Stimulated activated naive B cell treated with anti-CD40 and anti-IgM and Interleukin-4, amounts not matched to agents 10 μg/mL and 1 μg/mL and 100 μg/mL, for 72 hours (primary cell): ENCODE measurements at regions not wholly inside any gene's neighbourhood (a gene's known extent, or its start where the extent isn't known, plus 50 kb on each side); places are given as distances from the start of the nearest gene placed in this dataset.

Source experiments
- ATAC-seq, 2 donors: fragments of 150-1000 bp; cut with Tn5 transposase; replicated peaks; 2 replicates each; pipeline ENCODE4 v1.10.0; 2021; ENCODE audit warnings: moderate library complexity in 1 of 2
- DNase-seq: peaks from one replicate; pipeline ENCODE4 v3.0.0; 2021
- H3K27ac Mint-ChIP-seq: one replicate; pipeline ENCODE4 v1.8.0; 2022; ENCODE audit warnings: mild to moderate bottlenecking, mixed read lengths
- H3K27me3 Mint-ChIP-seq, 2 donors: one replicate each; pipeline ENCODE4 v1.8.0; 2022; ENCODE audit warnings: mixed read lengths in 2 of 2
- H3K36me3 Mint-ChIP-seq, 2 donors: one replicate each; pipeline ENCODE4 v1.8.0; 2022; ENCODE audit warnings: mixed read lengths in 2 of 2, mild to moderate bottlenecking in 1 of 2
- H3K4me1 Mint-ChIP-seq, 2 donors: one replicate each; pipeline ENCODE4 v1.8.0; 2022; ENCODE audit warnings: mixed read lengths in 2 of 2, mild to moderate bottlenecking in 1 of 2
- H3K4me3 Mint-ChIP-seq, 2 donors: one replicate each; pipeline ENCODE4 v1.8.0; 2022; ENCODE audit warnings: mild to moderate bottlenecking in 2 of 2, mixed read lengths in 2 of 2, moderate library complexity in 1 of 2
- H3K9me3 Mint-ChIP-seq, 2 donors: one replicate each; pipeline ENCODE4 v1.8.0; 2022; ENCODE audit warnings: mixed read lengths in 2 of 2, mild to moderate bottlenecking in 1 of 2

DNA sequence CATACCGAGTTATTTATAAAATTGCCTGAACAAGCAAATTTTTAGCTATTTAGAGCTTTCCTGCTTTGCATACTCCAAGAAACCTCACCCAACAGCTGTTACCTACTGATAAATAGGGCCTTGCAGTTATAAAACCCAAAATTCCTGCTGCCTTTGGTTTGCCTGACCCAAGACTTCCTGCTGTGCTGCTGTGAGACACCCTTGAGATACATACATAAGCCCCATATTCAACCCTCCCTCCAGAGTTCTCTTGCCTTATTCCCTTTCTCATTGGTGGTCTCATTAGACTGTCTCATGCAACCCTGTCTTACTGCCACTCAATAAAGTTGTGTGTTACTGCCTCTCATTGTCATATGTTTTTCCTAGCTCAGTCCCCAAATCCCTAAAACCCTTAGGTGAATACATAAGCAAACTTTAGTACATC is 677.6 kb downstream of the UQCRFS1 start:
- Mint-ChIP-seq H3K9me3 (peaks cover 4 to 10% of the 10 kb centered on the region in 2 donors), H3K27me3 (no peaks in the 10 kb centered on the region), H3K4me1 (no peaks in the 10 kb centered on the region), H3K36me3 (no peaks in the 10 kb centered on the region), H3K27ac (no peak overlapping the region), H3K4me3 (no peak overlapping the region)
- DNase-seq (no peak), ATAC-seq (no peak)

DNA sequence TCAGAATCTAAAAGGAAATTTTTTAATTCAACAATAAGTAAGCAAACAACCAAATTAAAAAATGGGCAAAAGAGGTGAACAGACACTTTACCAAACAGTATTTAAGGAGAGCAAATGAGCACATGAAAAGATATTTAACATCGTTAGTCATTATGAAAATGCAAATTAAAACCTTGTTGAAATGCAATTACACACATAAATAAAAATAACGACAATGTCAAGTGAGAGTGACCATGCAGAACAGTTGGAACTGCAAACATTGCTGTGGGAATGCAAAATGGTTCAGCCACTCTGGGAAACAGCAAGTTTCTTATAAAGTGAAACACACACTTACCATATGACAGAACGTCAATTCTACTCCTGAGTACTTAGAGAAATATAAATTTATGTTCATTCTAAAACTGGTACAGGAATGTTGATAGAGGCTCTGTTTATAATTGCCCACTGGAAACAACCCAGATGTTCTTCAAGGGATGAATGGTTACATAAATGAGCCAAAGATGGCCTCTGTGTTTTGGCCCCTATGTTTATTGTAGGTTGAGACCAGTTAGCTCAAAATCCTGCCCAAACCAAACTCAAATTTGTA is 678.1 kb downstream of the UQCRFS1 start:
- Mint-ChIP-seq H3K4me3 (no peak overlapping the region), H3K4me1 (no peaks in the 10 kb centered on the region), H3K9me3 (peaks cover 4 to 10% of the 10 kb centered on the region in 2 donors), H3K27ac (no peak overlapping the region), H3K36me3 (no peaks in the 10 kb centered on the region), H3K27me3 (no peaks in the 10 kb centered on the region)
- DNase-seq (no peak), ATAC-seq (no peak)

DNA sequence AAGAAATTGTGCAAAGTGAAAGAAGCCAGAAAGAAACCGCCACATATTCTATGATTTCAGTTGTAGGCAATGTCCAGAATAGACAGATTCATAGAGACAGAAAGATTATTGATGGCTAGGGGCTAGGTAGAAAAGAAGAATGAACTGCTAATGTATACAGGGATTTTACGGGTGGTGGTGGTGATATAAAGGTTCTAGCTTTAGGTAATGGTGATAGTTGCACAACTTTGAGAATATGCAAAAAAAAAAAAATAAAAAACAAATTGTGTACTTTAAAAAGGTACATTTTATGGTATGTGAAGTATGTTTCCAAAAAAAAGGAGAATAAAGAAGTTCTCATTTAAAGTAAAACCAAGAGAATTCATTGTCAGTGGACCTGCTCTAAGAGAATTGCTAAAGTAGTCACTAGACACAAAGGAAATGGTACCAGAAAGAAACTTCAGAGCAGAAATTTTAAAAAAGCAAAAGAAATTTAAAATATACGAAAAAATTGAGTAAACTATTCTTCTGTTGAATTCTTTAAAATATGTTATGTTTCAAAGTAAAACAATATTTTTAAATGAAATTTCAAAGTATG is 680.1 kb downstream of the UQCRFS1 start:
- Mint-ChIP-seq H3K27ac (no peak overlapping the region), H3K4me1 (no peaks in the 10 kb centered on the region), H3K36me3 (no peaks in the 10 kb centered on the region), H3K4me3 (no peak overlapping the region), H3K27me3 (no peaks in the 10 kb centered on the region), H3K9me3 (peaks cover 3 to 7% of the 10 kb centered on the region in 2 donors)
- ATAC-seq = no peak
- DNase-seq = no peak

DNA sequence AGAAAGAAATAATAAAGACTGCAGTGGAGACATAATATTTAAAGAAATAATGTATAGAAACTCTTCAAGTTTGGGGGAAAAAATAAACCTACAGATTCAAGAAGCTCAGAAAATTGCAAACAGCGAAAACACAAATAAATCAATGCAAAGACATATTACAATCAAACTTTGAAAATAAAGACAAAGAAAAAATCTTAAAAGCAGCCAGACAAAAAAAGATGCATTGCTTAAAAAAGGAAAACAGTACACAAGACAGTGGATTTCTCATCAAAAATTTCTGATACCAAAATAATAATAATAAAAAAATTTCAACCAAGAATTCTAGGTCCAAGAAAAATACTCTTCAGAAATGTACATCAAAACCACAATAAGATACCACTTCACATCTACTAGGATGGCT is 681.0 kb downstream of the UQCRFS1 start:
- DNase-seq = no peak
- no peaks in the 10 kb centered on the region for H3K36me3 Mint-ChIP-seq
- H3K9me3 Mint-ChIP-seq = peaks cover 2 to 5% of the 10 kb centered on the region in 2 donors
- H3K27ac Mint-ChIP-seq = no peak overlapping the region
- no peaks in the 10 kb centered on the region for H3K27me3 Mint-ChIP-seq
- H3K4me3 Mint-ChIP-seq = no peak overlapping the region
- ATAC-seq = no peak
- H3K4me1 Mint-ChIP-seq = no peaks in the 10 kb centered on the region

DNA sequence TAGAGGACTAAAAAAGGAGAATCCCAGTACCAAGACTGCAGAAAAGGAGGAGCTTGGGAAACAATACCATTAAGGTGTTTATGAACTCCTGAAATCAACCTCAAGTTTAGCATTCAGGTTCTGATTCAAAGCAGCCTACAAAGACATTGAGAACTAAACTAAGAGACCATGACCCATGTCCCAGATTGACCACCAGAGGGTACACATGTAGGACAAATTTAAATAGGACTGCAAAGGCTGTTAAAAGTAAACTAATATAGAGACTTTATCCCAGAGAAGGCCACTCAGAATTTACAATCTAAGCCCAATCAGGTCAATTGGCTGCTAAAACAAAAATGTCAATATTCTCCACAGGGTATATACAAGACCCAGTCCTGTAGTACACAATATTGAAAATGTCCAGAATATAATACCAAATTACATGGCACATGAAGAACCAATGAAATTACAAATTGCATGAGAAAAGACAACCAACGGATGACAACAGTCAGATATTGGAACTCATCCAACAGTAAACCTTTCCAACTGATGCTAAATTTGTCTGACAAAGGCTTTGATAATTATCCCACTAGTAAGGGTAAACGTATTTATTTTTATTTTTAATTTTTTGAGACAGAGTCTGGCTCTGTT is 682.4 kb downstream of the UQCRFS1 start:
- no peaks in the 10 kb centered on the region for H3K27me3 Mint-ChIP-seq
- DNase-seq (no peak), ATAC-seq (no peak)
- no peaks in the 10 kb centered on the region for H3K36me3 Mint-ChIP-seq
- H3K4me1 Mint-ChIP-seq = no peaks in the 10 kb centered on the region
- H3K4me3 Mint-ChIP-seq = no peak overlapping the region
- H3K27ac Mint-ChIP-seq = no peak overlapping the region
- H3K9me3 Mint-ChIP-seq = peaks cover 2 to 5% of the 10 kb centered on the region in 2 donors

DNA sequence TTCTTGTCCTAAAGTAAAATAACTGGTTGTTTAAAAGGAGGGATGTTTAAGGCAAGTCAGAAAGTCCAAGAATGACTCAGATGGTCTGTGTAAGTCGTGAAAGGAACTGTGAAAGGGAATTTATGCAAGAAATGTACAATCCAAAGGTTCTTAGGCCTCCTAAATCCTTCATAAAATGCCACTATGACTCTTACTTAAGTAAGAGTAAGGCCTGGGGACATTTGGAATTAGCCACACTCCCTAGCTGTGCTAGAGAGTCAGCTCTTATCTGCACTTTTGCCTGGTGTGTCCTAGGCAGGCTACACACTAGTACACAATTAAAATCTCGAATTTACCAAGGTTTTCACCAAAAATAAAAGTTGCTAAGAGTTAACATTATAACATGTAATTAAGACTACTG is 686.9 kb downstream of the UQCRFS1 start:
- Mint-ChIP-seq H3K4me1 (no peaks in the 10 kb centered on the region), H3K4me3 (no peak overlapping the region), H3K27me3 (no peaks in the 10 kb centered on the region), H3K9me3 (no peaks in the 10 kb centered on the region), H3K36me3 (no peaks in the 10 kb centered on the region), H3K27ac (no peak overlapping the region)
- no peak for ATAC-seq
- DNase-seq = no peak

DNA sequence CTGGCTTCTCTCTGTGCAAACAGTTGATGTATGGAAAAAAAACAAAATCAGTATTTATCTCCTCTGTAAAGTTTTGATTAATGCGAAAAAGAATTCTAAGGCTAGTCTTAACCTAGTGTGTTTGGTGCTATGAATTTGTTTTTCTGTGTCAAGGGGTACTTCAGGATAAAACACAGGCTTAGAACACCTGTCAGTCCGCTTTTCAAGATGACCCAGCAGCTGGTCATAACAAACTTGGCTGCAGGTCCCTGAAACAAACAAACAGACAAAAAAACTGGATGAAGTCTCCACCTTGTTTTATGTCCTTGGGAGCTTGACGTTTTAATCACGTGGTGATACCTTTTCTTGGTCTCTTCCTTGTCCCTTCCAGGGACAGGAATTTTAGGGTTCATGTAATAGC is 689.3 kb downstream of the UQCRFS1 start:
- H3K4me3 Mint-ChIP-seq = no peak overlapping the region
- H3K36me3 Mint-ChIP-seq = no peaks in the 10 kb centered on the region
- H3K9me3 Mint-ChIP-seq = no peaks in the 10 kb centered on the region
- ATAC-seq = no peak
- no peaks in the 10 kb centered on the region for H3K27me3 Mint-ChIP-seq
- no peak for DNase-seq
- H3K27ac Mint-ChIP-seq = no peak overlapping the region
- H3K4me1 Mint-ChIP-seq = no peaks in the 10 kb centered on the region

DNA sequence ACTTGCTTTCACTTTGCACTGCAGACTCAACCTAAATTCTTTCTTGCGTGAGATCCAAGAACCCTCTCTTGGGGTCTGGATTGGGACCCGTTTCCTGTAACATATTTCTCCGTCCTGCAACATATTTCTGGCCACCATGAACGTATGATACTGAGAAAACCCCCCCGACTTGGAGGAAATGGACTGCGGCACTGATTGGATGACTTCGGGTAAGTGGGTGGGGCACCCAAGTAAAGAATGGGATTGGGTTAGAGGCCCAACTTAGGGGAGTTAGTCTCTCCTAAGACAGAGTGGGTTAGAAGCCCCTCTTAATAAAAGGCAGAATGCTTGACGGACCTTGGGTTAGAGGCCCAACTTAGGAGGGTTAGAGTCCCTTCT is 690.4 kb downstream of the UQCRFS1 start:
- no peaks in the 10 kb centered on the region for H3K9me3 Mint-ChIP-seq
- ATAC-seq = no peak
- H3K27me3 Mint-ChIP-seq = no peaks in the 10 kb centered on the region
- DNase-seq = no peak
- H3K4me3 Mint-ChIP-seq = no peak overlapping the region
- H3K4me1 Mint-ChIP-seq = no peaks in the 10 kb centered on the region
- no peaks in the 10 kb centered on the region for H3K36me3 Mint-ChIP-seq
- H3K27ac Mint-ChIP-seq = no peak overlapping the region

DNA sequence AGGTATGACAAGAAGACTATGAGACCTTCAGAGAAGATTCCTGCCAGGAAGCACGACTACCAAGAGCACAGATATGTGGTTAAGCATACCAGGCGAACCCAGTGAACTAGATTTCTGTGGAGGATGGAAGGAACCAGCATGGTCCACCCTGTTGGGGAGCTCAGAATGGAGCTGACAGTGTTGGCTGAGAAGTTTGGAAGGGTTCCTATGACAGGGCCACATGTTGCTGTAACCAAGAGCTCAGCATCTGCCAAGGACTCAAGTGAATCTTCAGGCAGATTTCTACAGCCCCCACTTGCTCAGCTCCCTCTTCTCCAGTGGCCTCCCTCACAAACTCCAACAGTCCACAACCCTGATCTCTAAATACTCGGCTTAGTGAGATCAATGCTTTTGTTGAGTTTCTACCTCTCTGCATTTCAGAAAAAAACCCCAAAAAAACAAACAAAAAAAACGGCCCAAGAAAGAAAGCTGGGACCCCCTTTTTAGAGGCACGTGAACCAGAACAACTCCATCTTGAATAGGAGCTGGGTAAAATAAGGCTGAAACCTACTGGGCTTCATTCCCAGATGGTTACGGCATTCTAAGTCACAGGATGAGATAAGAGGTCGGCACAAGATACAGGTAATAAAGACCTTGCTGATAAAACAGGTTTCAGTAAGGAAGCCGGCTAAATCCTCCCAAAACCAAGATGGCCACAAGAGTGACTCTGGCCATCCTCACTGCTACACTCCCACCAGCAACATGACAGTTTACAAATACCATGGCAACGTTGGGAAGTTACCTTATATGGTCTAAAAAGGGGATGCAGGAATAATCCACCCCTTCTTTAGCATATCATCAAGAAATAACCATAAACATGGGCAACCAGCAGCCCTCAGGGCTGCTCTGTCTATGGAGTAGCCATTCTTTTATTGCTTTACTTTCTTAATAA is 691.1 kb downstream of the UQCRFS1 start:
- H3K27me3 Mint-ChIP-seq = no peaks in the 10 kb centered on the region
- H3K9me3 Mint-ChIP-seq = no peaks in the 10 kb centered on the region
- H3K27ac Mint-ChIP-seq = no peak overlapping the region
- no peaks in the 10 kb centered on the region for H3K36me3 Mint-ChIP-seq
- H3K4me3 Mint-ChIP-seq = no peak overlapping the region
- ATAC-seq (no peak), DNase-seq (no peak)
- no peaks in the 10 kb centered on the region for H3K4me1 Mint-ChIP-seq

DNA sequence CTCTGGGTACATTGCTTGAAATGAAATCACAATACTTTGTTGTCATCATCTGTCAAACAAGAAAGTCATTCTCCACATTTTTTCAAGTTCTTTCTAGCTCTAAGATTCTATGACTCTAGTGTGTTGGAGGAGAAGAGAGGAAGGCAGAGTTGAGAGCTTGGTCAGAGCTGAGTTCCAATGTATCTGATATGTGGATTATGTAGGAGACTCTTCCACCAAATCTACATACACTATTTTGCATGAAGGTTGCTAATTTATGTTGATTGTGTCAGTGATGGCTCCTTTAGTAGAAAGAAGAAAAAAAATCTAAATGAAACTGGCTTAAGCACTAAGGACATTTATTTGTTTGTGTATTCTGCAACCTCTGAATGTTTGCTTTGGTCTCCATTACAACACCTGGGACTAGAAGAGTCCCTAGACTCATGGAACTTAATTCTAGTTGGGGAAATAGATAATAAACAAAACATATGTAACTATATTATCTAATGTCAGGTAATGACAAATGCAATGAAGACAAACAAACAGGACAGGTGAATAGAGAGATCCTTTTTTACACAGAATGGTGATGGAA is 691.9 kb downstream of the UQCRFS1 start:
- Mint-ChIP-seq H3K36me3 (no peaks in the 10 kb centered on the region), H3K4me3 (no peak overlapping the region), H3K27ac (no peak overlapping the region), H3K4me1 (no peaks in the 10 kb centered on the region), H3K9me3 (no peaks in the 10 kb centered on the region), H3K27me3 (no peaks in the 10 kb centered on the region)
- DNase-seq (no peak), ATAC-seq (no peak)

DNA sequence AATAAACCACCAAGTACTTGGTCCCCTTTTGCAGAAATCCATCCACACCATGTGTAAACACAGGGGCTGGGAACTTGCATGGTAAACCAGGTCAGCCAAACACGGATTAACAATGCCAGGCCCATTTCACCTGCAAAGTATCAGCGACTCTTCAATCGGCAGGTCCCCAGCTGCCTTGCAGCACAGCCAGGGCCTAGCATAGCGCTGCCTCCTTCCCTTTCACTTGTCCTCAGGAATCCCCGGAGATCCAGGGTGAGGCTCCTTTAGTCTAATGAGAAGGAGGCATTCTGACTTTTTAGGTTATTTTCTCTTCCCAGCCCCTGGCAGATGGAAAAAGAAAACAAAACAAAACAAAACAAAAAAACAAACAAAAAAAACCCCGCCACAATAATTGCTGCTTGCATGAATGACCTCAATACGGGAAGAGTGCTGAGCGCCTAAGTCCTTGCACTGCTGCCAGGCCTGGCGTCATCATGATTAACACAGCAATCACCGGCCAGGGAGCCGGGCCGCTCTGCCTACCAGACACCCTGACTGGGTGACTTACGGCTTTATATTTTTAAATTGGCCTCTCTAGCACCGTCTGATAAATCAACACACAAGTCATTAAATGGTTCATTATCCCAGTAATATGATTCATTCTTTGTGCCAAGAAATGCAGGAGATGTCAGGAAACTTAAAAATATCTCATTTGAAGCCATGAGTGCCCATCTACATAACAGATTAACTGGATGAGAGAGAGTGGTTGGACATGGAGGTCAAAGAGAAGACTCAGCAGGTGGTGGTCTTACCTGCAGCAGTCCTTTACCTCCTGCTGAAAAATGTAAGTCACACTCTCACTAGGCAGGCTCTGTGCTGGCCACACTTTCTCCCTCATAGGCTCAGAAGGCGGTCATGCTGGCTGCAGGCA is 692.7 kb downstream of the UQCRFS1 start:
- ATAC-seq (no peak), DNase-seq (no peak)
- H3K4me1 Mint-ChIP-seq = no peaks in the 10 kb centered on the region
- no peak overlapping the region for H3K27ac Mint-ChIP-seq
- no peaks in the 10 kb centered on the region for H3K9me3 Mint-ChIP-seq
- no peak overlapping the region for H3K4me3 Mint-ChIP-seq
- no peaks in the 10 kb centered on the region for H3K27me3 Mint-ChIP-seq
- no peaks in the 10 kb centered on the region for H3K36me3 Mint-ChIP-seq

DNA sequence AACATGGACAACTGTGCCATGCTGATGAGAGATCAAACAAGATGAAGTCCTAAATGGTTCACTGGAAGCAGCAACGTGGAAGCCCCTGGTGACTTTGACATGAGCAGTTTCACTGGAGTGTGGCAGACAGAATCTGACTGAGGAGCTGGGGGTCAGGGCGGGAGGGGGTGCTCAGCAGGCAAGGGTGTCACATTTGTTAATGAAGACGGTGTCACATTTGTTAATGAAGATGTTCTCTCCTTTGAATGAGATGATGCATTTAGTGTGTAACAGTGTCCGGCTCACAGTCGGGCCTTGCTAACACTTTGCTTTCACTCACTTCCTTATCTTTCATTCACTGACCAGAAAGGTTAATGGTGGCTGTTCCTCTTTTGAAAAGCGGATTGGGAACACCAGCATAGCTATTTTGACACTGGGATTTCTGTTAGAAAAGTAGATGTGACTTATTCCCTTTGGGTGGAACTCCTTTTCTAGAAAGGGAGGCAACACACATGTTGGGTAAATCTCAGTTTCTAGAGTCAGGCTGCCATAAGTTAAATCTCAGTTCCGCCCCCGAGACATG is 693.7 kb downstream of the UQCRFS1 start:
- Mint-ChIP-seq H3K36me3 (no peaks in the 10 kb centered on the region), H3K9me3 (no peaks in the 10 kb centered on the region), H3K4me3 (no peak overlapping the region), H3K27ac (no peak overlapping the region), H3K4me1 (no peaks in the 10 kb centered on the region), H3K27me3 (no peaks in the 10 kb centered on the region)
- no peak for ATAC-seq
- no peak for DNase-seq

DNA sequence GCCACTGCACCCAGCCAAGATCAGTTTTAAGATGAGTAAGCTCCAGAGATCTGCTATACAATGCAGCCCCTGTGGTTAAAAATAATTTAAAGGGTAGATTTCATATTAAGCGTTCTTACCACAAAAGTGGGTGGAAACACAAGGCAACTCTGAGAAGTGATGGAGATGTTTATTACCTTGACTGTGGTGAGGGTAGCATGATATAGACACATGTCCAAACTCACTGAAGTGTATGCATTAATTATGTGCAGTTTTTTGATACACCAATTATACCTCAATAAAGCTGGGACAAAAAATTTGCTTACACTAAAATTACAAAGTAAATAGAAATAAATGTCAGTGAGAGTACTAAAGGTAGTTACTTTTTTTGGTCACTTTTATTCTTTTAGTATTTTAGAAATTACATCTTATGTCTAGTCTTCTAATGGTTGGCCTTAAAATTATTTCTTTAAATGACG is 696.5 kb downstream of the UQCRFS1 start:
- Mint-ChIP-seq H3K4me3 (no peak overlapping the region), H3K27ac (no peak overlapping the region), H3K4me1 (no peaks in the 10 kb centered on the region), H3K36me3 (no peaks in the 10 kb centered on the region), H3K27me3 (no peaks in the 10 kb centered on the region), H3K9me3 (no peaks in the 10 kb centered on the region)
- DNase-seq = no peak
- peak; percentile 31 to 46 for ATAC-seq
